Tibial nerve (tissue), 4 donors: ENCODE measurements at regions not wholly inside any gene's neighbourhood (a gene's known extent, or its start where the extent isn't known, plus 50 kb on each side); places are given as distances from the start of the nearest gene placed in this dataset.

Experiments
- DNase-seq, 2 donors: peaks; one replicate each; pipeline ENCODE4 v3.0.0-alpha.2; 2019; ENCODE audit warnings: low spot score in 2 of 2
- H3K27ac ChIP-seq, 4 donors: fragments of 200-600 bp; sonication (generic) in 3 of 4; one replicate each; pipeline ENCODE4 v1.5.1; 2017 to 2019; ENCODE audit warnings: mild to moderate bottlenecking in 1 of 4
- H3K27me3 ChIP-seq, 2 donors: fragments of 200-600 bp; sonication (generic) in 1 of 2; one replicate each; pipeline versions ENCODE4 v1.5.1 to v1.6.0; 2017 to 2019
- H3K36me3 ChIP-seq, 3 donors: fragments of 200-600 bp; sonication (generic); one replicate each; pipeline ENCODE4 v1.5.1; 2018 to 2019
- H3K4me1 ChIP-seq, 4 donors: fragments of 200-600 bp; sonication (generic) in 3 of 4; one replicate each; pipeline ENCODE4 v1.5.1; 2017 to 2019
- H3K4me3 ChIP-seq, 4 donors: fragments of 200-600 bp; sonication (generic) in 3 of 4; one replicate each; pipeline ENCODE4 v1.5.1; 2017 to 2019; ENCODE audit warnings: mild to moderate bottlenecking in 1 of 4, moderate library complexity in 1 of 4
- H3K9me3 ChIP-seq, 4 donors: fragments of 200-600 bp; sonication (generic) in 3 of 4; one replicate each; pipeline ENCODE4 v1.5.1; 2017 to 2019
- EP300 ChIP-seq, 2 donors: sonication (generic); formaldehyde crosslinking; IDR thresholded peaks; one replicate each; pipeline ENCODE4 v1.6.1; 2017; ENCODE audit warnings: antibody characterized with exemption in 2 of 2, mild to moderate bottlenecking in 1 of 2
- POLR2A ChIP-seq, 2 donors: fragments of 450-650 bp; IDR thresholded peaks; one replicate each; pipeline ENCODE4 v1.6.1; 2017; ENCODE audit warnings: antibody characterized with exemption in 2 of 2, mild to moderate bottlenecking in 2 of 2, moderate library complexity in 2 of 2
- WGBS, 2 donors: methylation state at CpG; one replicate each; pipeline ENCODE4 v1.1.5; 2018; 5-methylcytosine and 5-hydroxymethylcytosine counted together
- TF ChIP-seq, protein P1 (sequence below), 5 experiments: fragments of 200-600 bp in 3 of 5; fragments of 450-650 bp in 2 of 5; sonication (generic) in 3 of 5; IDR thresholded peaks; one replicate each; pipeline ENCODE4 v1.5.1; 2016 to 2019; ENCODE audit warnings: antibody characterized with exemption in 5 of 5, mild to moderate bottlenecking in 3 of 5, moderate library complexity in 2 of 5

DNA sequence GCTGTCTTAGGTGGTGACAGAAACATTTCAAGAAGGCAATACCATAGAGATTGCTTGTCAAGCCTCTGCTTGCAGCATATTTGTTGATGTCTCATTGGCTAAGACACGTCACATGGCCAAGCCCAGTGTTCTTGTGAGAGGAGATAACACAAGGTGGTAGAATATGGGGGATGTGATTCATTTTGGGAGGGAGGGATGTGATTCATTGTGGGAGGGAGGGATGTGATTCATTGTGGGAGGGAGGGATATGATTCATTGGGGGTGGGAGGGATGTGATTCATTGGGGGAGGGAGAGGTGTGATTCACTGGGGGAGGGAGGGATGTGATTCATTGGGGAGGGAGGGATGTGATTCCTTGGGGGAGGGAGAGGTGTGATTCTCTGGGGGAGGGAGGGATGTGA lies 470.5 kb upstream of the SALL1 start:
- Histone ChIP-seq H3K4me3 (no peak overlapping the region), H3K27me3 (no peaks in the 10 kb centered on the region), H3K36me3 (no peaks in the 10 kb centered on the region), H3K9me3 (no peaks in the 10 kb centered on the region), H3K4me1 (no peaks in the 10 kb centered on the region), H3K27ac (no peak overlapping the region)
- DNase-seq: no peak
- WGBS, 2 donors: 94 to 95% methylated on average over 1 of the region's 1 CpG
- TF ChIP-seq, protein P1, sequence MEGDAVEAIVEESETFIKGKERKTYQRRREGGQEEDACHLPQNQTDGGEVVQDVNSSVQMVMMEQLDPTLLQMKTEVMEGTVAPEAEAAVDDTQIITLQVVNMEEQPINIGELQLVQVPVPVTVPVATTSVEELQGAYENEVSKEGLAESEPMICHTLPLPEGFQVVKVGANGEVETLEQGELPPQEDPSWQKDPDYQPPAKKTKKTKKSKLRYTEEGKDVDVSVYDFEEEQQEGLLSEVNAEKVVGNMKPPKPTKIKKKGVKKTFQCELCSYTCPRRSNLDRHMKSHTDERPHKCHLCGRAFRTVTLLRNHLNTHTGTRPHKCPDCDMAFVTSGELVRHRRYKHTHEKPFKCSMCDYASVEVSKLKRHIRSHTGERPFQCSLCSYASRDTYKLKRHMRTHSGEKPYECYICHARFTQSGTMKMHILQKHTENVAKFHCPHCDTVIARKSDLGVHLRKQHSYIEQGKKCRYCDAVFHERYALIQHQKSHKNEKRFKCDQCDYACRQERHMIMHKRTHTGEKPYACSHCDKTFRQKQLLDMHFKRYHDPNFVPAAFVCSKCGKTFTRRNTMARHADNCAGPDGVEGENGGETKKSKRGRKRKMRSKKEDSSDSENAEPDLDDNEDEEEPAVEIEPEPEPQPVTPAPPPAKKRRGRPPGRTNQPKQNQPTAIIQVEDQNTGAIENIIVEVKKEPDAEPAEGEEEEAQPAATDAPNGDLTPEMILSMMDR (IDR thresholded peaks at IDR 0.05): no peak
- TF ChIP-seq POLR2A (IDR thresholded peaks at IDR 0.05) (no peak), EP300 (IDR thresholded peaks at IDR 0.05) (no peak)

DNA sequence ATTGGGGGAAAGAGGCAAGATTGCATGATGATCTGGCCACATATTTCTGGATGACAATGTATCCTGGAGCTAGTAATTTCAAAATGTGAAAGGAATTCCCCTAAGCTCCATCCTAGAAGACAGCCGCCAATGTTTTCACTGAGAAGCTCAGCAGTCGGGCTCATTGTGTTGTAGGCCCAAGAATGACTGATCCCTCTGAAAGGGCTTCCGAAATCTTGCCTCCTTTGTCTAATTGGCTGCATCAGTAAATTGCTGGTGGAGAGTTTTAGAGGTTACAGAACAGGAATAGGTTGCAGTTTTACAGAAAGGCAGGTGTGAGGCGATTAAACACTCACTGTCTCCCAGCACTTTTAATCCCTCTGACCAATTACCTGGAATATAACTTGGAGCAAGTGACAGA lies 464.1 kb upstream of the SALL1 start:
- WGBS, 2 donors: 83 to 85% methylated on average over 4 of the region's 4 CpGs
- Histone ChIP-seq H3K36me3 (no peaks in the 10 kb centered on the region), H3K4me3 (no peak overlapping the region), H3K27ac (no peak overlapping the region), H3K4me1 (no peaks in the 10 kb centered on the region), H3K27me3 (no peaks in the 10 kb centered on the region), H3K9me3 (no peaks in the 10 kb centered on the region)
- TF ChIP-seq EP300 (IDR thresholded peaks at IDR 0.05): no peak
- no peak for TF ChIP-seq POLR2A (IDR thresholded peaks at IDR 0.05)
- TF ChIP-seq, protein P1 (IDR thresholded peaks at IDR 0.05): no peak
- DNase-seq: no peak

DNA sequence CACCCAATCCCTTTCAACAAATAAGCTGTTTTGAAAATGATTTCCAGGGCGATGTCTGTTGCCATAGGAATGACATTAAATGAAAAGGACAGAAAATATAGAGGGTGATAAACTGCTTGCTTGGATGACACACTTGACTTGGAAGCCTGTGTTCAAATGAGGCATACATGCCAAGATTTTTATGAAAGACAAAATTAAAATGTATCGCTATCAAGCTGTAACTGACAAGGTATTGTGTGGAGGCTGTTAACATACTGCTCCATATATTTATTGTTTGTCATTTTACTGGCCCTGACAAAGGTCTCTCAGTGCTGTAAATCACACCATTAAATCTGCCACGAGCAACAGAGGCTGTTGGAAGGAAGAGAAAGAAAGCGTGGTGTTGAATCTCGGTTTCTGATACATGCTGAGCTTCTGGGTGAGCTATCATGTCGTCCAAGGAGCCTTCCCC lies 456.2 kb upstream of the SALL1 start:
- H3K9me3 ChIP-seq: no peaks in the 10 kb centered on the region
- no peak for DNase-seq
- no peaks in the 10 kb centered on the region for H3K27me3 ChIP-seq
- TF ChIP-seq POLR2A (IDR thresholded peaks at IDR 0.05) (no peak), EP300 (IDR thresholded peaks at IDR 0.05) (no peak)
- TF ChIP-seq, protein P1 (IDR thresholded peaks at IDR 0.05): no peak
- no peaks in the 10 kb centered on the region for H3K4me1 ChIP-seq
- H3K4me3 ChIP-seq: no peak overlapping the region
- WGBS, 2 donors: 17 to 21% methylated on average over 6 of the region's 6 CpGs
- H3K27ac ChIP-seq: no peak overlapping the region
- H3K36me3 ChIP-seq: no peaks in the 10 kb centered on the region

DNA sequence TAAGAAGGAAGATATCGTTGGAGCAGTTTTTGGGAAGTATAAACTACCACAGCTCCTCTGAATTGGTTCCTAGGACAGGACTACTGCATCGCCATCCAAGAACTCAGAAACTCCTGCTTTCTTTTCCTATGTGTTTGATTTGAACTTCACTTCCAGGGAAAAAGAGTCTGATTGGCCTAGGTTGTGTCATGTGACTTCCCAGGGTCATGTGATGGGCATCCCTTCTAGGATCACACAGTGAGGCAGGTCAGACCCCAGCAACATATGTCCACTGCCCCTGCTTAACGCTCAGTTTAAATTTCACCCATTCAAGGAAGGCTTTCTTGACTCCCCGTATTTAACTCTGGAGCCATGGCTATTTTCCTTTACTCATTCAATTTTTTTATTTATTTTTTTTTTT lies 445.2 kb upstream of the SALL1 start:
- Histone ChIP-seq H3K4me1 (no peaks in the 10 kb centered on the region), H3K9me3 (no peaks in the 10 kb centered on the region), H3K4me3 (no peak overlapping the region), H3K27ac (no peak overlapping the region), H3K27me3 (no peaks in the 10 kb centered on the region), H3K36me3 (no peaks in the 10 kb centered on the region)
- 91 to 94% methylated on average over 4 of the region's 4 CpGs for WGBS, 2 donors
- no peak for DNase-seq
- TF ChIP-seq POLR2A (IDR thresholded peaks at IDR 0.05) (no peak), EP300 (IDR thresholded peaks at IDR 0.05) (no peak)
- TF ChIP-seq, protein P1 (IDR thresholded peaks at IDR 0.05): no peak

DNA sequence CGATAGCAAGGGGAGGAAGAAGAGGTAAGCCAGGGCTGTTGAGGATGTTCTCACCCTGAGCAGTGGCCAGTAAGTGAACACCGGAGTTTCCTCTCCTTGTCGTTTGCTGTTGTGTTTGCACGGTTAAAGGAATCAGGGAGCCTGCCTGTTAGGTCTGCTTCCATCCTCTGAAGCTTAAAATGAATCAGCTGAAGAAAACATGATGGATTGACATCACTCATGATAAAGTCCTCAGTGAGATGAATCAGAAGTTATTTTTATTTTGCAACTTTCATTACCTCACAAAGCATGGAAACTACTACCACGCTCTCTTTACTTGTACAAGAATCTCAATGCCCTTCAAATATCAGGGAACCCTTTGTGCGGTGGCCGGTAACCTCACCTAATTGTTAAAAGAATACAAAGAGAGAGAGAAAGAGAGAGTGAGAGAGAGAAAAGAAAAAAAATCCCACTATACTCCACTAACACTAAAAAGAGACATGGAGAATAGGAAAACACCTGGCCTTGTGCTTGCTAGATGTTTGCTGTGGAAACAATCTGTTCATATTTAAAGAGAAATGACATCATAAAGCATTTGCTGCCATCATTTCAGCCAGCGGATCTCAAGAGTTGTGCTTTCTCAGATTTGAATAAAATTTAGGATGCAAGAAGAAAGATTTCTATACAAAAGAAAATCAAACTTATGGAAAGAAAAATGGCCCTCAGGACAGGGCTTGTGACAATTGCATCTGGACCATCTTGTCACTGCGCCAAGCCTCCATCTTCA lies 441.6 kb upstream of the SALL1 start:
- Histone ChIP-seq H3K36me3 (no peaks in the 10 kb centered on the region), H3K9me3 (no peaks in the 10 kb centered on the region), H3K27me3 (no peaks in the 10 kb centered on the region), H3K27ac (no peak overlapping the region), H3K4me1 (no peaks in the 10 kb centered on the region), H3K4me3 (no peak overlapping the region)
- no peak for TF ChIP-seq POLR2A (IDR thresholded peaks at IDR 0.05)
- TF ChIP-seq, protein P1 (IDR thresholded peaks at IDR 0.05): no peak
- TF ChIP-seq EP300 (IDR thresholded peaks at IDR 0.05): no peak
- DNase-seq: no peak
- 56 to 59% methylated on average over 9 of the region's 9 CpGs for WGBS, 2 donors
